ENCODE measurements at regions not wholly inside any gene's neighbourhood (a gene's known extent, or its start where the extent isn't known, plus 50 kb on each side); places are given as distances from the start of the nearest gene placed in this dataset.
"Not testable (repeated sequence)": the region's sequence is repeated elsewhere in the genome, so short reads cannot be mapped to it uniquely, and the experiment has no call there.

- DNase-seq = no peak
These were observed 142.7 kb downstream of the ADCYAP1 start for GRCh38 chr18:1047406-1047805.

DNA sequence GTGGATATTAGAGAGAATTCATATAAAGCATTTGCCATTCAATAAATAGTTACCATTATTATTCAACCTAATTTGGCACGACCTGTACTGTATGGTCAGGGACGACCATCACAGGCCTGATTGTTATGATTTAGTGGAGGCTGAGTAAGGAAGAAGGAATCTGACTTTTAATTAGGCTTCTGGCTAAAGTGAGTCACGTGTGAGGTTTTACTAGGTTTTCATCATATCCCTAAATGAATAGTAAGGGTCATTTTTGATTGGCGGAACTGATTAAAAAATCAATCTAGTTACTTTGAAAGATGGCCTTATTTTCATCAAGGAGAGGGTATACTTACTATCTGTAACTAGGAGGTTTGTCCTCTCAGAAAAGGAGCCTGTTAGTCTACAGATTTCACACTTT lies 143.4 kb downstream of the ADCYAP1 start:
- DNase-seq = no peak

DNA sequence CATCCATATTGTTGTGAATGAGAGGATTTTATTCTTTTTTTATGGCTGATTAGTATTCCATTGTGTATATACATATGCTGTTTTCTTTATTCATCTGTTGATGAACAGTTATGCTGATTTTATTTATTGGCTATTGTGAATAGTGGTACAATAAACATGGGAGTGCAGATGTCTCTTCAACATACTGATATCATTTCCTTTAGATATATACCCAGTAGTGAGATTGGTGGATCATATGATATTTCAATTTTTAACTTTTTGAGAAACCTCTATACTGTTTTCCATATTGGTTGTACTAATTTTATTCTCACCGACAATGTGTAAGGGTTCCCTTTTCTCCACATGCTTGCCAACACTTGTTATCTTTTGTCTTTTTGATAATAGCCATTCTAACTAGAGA lies 144.5 kb downstream of the ADCYAP1 start:
- DNase-seq = no peak

DNA sequence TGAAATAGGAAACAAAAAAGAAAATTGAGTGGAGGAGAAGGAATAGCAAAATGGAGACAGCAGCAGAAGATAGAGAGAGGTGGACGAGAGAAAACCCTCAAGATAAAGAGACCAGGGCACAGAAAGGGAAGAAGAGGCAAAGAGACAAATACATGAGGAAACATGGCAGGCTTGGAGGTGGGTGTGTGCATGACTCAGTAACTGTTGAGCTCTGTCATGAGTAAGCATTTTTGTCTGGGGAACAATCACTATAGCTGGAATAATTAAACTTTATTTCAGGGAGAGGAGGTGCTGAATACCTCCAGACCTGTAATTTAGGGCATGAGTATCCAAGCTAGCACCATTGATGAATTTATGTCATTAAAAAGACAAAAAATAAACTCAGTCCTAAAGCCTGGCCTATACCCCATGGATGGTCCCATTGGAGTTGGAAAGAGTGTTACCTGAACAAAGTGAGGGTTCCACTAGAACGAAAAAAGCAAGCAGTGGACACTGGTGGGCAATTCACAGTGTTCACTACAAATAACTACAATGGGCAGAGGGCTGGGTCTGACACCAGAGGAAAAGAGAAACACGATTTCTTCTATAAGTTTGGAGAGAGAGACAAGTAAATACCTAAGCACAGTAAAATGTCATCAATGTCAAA lies 145.5 kb downstream of the ADCYAP1 start:
- DNase-seq = no peak

GRCh38 chr18:1052301-1052700 lies 147.6 kb downstream of the ADCYAP1 start:
- DNase-seq = no peak

GRCh38 chr18:1053331-1054315 lies 149.0 kb downstream of the ADCYAP1 start:
- DNase-seq = no peak

- DNase-seq = no peak
These were observed 151.7 kb downstream of the ADCYAP1 start for GRCh38 chr18:1056404-1056803.

DNA sequence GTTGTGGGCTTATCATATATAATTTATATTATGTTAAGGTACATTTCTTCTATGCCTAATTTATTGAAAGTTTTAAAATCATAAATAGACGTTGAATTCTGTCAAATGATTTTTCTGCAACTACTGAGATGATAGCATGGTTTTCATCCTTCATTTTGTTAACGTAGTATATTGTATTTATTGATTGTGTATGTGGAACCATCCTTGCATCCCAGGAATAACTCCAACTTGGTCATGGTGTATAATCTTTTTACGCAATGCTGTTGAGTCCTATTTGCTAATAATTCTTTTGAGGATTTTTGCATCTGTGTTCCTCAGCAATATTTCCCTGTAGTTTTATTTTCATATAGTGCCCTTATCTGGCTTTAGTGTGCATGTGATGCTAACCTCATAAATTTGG lies 152.7 kb downstream of the ADCYAP1 start:
- no peak for DNase-seq

GRCh38 chr18:1062588-1062987 lies 157.9 kb downstream of the ADCYAP1 start:
- DNase-seq = no peak

GRCh38 chr18:1075322-1075721 lies 170.7 kb downstream of the ADCYAP1 start:
- no peak for DNase-seq

GRCh38 chr18:1075876-1076275 lies 171.2 kb downstream of the ADCYAP1 start:
- DNase-seq = no peak

- no peak for DNase-seq
These were observed 173.6 kb downstream of the ADCYAP1 start for GRCh38 chr18:1078301-1078700.

DNA sequence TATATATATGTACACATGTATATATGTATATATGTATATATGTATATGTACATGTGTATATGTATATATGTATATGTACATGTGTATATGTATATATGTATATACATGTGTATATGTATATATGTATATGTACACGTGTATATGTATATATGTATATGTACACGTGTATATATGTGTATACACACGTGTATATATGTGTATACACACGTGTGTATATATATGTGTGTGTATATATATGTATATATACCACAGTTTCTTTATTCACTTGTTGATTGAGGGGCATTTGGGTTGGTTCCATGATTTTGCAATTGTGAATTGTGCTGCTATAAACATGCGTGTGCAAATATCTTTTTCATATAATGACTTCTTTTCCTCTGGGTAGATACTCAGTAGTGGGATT lies 179.0 kb downstream of the ADCYAP1 start:
- DNase-seq = not testable (repeated sequence)

DNA sequence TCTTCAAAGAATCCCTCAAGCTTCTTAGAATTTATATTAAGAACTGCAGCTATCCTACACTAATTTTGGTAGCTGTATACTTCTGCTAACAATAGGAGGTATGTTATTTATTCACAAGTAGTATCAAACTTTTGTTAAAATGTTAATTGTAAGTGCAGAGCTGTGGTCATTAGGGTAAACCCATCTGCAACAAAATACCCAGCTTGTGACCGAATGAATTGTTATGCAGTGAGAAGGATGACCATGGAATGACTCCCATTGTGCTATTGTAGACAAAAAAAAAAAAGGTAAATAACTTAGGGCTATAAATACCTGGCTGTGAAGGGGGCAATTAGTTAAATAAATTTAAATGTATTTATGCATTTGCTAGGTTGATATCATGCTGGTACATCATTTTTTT lies 186.1 kb downstream of the ADCYAP1 start:
- DNase-seq = no peak

- DNase-seq = no peak
These were observed 187.6 kb downstream of the ADCYAP1 start for GRCh38 chr18:1092228-1092627.

DNA sequence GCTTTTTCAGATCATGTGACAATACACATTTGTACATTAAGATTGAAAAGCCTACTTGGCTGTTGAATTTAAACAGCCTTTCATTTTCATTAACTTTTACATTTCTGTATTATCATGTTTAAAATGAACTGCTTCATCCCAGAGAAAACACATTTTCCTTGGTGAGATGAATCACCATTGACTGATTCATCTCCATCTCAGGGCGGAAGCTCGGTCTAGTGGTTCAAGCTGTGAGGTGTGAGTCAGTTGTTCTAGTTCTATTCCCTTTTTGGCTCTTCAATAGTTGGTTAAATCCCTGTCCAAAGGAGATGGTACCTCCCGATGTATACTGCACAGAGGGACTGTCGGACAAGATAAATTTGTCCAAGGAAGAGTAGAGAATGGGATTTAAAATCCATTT lies 189.7 kb downstream of the ADCYAP1 start:
- DNase-seq = no peak

DNA sequence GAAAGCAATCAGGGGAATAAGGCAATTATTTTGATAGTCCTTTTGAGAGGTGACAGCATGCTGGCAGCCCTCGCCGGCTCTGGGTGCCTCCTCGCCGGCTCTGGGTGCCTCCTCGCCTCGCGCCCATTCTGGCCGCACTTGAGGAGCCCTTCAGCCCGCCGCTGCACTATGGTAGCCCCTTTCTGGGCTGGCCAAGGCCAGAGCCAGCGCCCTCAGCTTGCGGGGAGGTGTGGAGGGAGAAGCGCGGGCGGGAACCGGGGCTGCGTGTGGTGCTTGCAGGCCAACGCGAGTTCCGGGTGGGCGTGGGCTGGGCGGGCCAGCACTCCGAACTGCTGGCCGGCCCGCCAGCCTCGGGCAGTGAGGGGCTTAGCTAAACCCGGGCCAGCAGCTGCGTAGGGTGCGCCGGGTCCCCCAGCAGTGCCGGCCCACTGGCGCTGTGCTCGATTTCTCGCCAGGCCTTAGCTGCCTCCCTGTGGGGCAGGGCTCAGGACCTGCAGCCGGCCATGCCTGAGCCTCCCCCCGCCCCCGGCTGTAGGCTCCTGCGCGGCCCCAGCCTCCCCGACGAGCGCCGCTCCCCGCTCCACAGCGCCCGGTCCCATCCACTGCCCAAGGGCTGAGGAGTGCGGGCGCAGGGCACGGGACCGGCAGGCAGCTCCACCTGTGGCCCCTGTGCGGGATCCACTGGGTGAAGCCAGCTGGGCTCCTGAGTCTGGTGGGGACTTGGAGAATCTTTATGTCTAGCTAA lies 193.5 kb downstream of the ADCYAP1 start:
- DNase-seq = not testable (repeated sequence)

DNA sequence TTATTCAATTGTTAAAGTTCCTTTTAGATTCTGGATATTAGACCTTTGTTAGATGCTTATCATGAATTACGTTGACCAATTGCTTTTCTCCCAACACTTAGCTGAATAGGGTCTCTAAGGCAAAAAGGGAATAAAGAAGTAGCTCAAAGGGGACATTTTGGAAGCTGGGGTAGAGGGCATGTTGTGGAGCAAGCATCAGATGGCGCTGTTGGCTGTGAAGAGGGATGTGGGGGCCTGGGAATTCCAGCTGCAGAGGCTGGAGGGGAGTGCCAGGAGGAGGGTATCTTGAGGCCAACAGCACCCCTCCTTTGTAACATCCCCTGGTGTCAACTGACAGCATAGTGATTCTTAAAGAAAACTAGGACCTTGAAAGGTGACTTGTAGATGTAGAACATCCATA lies 198.2 kb downstream of the ADCYAP1 start:
- no peak for DNase-seq

DNA sequence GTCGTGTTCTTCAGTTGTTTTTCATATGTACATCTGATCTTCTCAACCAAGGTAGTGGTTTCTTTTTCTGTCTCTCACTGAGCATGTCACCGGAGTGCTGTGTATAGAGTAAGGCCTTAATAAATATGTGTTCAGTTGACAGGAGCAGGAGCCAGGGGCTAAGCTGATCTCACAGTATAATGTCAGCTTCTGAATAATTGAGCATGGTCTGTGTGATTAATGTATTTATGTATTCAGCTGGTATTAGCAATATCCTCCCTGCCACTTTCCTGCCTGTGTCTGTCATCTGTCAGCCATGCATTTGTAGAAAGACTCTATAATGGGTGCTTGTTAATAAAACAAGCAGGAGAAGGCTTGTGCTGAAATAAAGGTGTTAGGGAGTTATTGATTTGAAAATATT lies 198.9 kb downstream of the ADCYAP1 start:
- DNase-seq = peak; percentile 4

GRCh38 chr18:1104181-1104881 lies 199.7 kb downstream of the ADCYAP1 start:
- no peak for DNase-seq

- DNase-seq = no peak
These were observed 219.8 kb downstream of the ADCYAP1 start for GRCh38 chr18:1124495-1124894.

DNA sequence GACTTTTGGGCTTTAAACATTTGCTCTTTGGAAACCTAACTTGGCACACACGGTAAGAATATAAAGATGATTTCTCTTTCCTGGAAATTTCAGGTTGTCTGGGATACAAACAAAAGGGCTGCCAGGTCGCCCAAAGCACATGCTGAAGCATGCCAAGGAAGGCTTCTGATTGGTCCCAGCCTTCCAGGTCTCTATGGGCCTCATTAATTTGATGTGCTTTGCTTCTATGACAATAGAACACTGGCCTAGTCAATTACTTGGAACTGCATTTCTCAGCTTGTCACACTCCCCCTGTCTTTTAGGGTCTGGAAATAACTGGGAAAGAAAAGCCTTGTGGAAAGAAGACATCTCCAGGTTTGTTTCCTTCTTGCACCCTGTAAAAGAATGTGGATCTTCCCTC lies 228.9 kb downstream of the ADCYAP1 start:
- DNase-seq = peak; percentile 59

GRCh38 chr18:1147730-1148129 lies 243.1 kb downstream of the ADCYAP1 start:
- no peak for DNase-seq

Data from retina (tissue), 1 donor.